Suppressor macrophage (primary cell): ENCODE measurements at regions not wholly inside any gene's neighbourhood (a gene's known extent, or its start where the extent isn't known, plus 50 kb on each side); places are given as distances from the start of the nearest gene placed in this dataset.

Experiments used
- DNase-seq, 4 experiments: peaks; one replicate each; pipeline ENCODE4 v3.0.0-alpha.2; 2020 to 2022

- DNase-seq = peak in 2 of 4 experiments; percentile 15
These were observed 435.6 kb downstream of the FOXO1 start for GRCh38 chr13:40230833-40231266.

- no peak for DNase-seq
These were observed 435.1 kb downstream of the FOXO1 start for GRCh38 chr13:40231311-40231710.

GRCh38 chr13:40231751-40232150, 434.7 kb downstream of the FOXO1 start:
- DNase-seq = no peak

- DNase-seq = no peak
These were observed 434.0 kb downstream of the FOXO1 start for GRCh38 chr13:40232311-40233040.

GRCh38 chr13:40233731-40234195, 432.7 kb downstream of the FOXO1 start:
- no peak for DNase-seq

GRCh38 chr13:40235160-40235796, 431.2 kb downstream of the FOXO1 start:
- DNase-seq = no peak

- no peak for DNase-seq
These were observed 429.8 kb downstream of the FOXO1 start for GRCh38 chr13:40236566-40237168.

- no peak for DNase-seq
These were observed 427.7 kb downstream of the FOXO1 start for GRCh38 chr13:40238761-40239160.

- no peak for DNase-seq
These were observed 426.1 kb downstream of the FOXO1 start for GRCh38 chr13:40240293-40240692.

- no peak for DNase-seq
These were observed 425.2 kb downstream of the FOXO1 start for GRCh38 chr13:40241125-40241798.

GRCh38 chr13:40243047-40243446, 423.4 kb downstream of the FOXO1 start:
- no peak for DNase-seq

- no peak for DNase-seq
These were observed 422.5 kb downstream of the FOXO1 start for GRCh38 chr13:40243982-40244381.

GRCh38 chr13:40245567-40245966, 420.9 kb downstream of the FOXO1 start:
- no peak for DNase-seq

GRCh38 chr13:40247845-40248244, 418.6 kb downstream of the FOXO1 start:
- peak; percentile 18 to 81 (median 36) for DNase-seq

- peak in 3 of 4 experiments; percentile 22 to 52 (median 40) for DNase-seq
These were observed 415.0 kb downstream of the FOXO1 start for GRCh38 chr13:40251343-40252032.

GRCh38 chr13:40252241-40252640, 414.2 kb downstream of the FOXO1 start:
- DNase-seq = no peak

GRCh38 chr13:40252676-40253075, 413.8 kb downstream of the FOXO1 start:
- no peak for DNase-seq

- DNase-seq = no peak
These were observed 412.0 kb downstream of the FOXO1 start for GRCh38 chr13:40254394-40254793.

- no peak for DNase-seq
These were observed 410.9 kb downstream of the FOXO1 start for GRCh38 chr13:40255551-40255950.

- no peak for DNase-seq
These were observed 406.5 kb downstream of the FOXO1 start for GRCh38 chr13:40259899-40260298.

- DNase-seq = no peak
These were observed 405.1 kb downstream of the FOXO1 start for GRCh38 chr13:40261336-40261735.

- no peak for DNase-seq
These were observed 404.5 kb downstream of the FOXO1 start for GRCh38 chr13:40261947-40262346.

- DNase-seq = no peak
These were observed 397.4 kb downstream of the FOXO1 start for GRCh38 chr13:40269086-40269485.
